GM12878 (cell line): ENCODE measurements at regions not wholly inside any gene's neighbourhood (a gene's known extent, or its start where the extent isn't known, plus 50 kb on each side); places are given as distances from the start of the nearest gene placed in this dataset.

Experiments
- ATAC-seq: fragments of 200-7000 bp; cut with Tn5 transposase; 3 replicates; pipeline ENCODE4 v1.9.1; 2020; ENCODE audit warnings: mild to moderate bottlenecking, moderate library complexity
- BruUV-seq: library from RNA; stranded (reverse); fragments of 400-500 nt; replicated peaks from 2 replicates; lab custom pipeline; 2021; lab: Mats Ljungman, UMichigan
- CTCF ChIA-PET: fragments of 300-600 bp; sonication (Branson Sonifier 250); formaldehyde crosslinking; extraction: SDS; loops from one replicate; lab custom pipeline; 2021; ENCODE audit warnings: inconsistent platforms; lab: Yijun Ruan, JAX
- POLR2A ChIA-PET: fragments of 350-600 bp; formaldehyde crosslinking; extraction: SDS; loops from one replicate; lab custom pipeline; 2021; ENCODE audit warnings: inconsistent platforms; lab: Charles Lee
- RAD21 ChIA-PET: fragments of 300-600 bp; sonication (Branson Sonifier 250); formaldehyde crosslinking; loops from one replicate; lab custom pipeline; 2023; ENCODE audit warnings: antibody characterized with exemption; ENCODE audit not compliant: unreplicated experiment; lab: Charles Lee
- SMC1A ChIA-PET: fragments of 300-600 bp; sonication (Branson Sonifier 250); formaldehyde crosslinking; loops from one replicate; lab custom pipeline; 2023; ENCODE audit not compliant: unreplicated experiment, uncharacterized antibody; lab: Charles Lee
- DNase-seq: peaks from one replicate; pipeline ENCODE4 v3.0.0-alpha.2; 2011; ENCODE audit warnings: low read depth, low spot score
- FAIRE-seq: peaks from 3 replicates; lab custom pipeline; 2011; peaks lifted over from hg19 to GRCh38; lab: Jason Lieb, UNC
- H2AFZ ChIP-seq: 2 replicates; pipeline ENCODE4 v1.6.0; 2011; ENCODE audit warnings: low read depth, low read length, control low read depth; ENCODE audit not compliant: control insufficient read depth
- H3K27ac ChIP-seq: 2 replicates; pipeline ENCODE4 v1.5.1; 2011; ENCODE audit warnings: control low read depth; ENCODE audit not compliant: control insufficient read depth, insufficient read depth
- H3K27me3 ChIP-seq, 2 experiments: replicated peaks in 1 of 2; 2 replicates each; pipeline versions ENCODE4 v1.6.0 to v1.6.1; 2011; ENCODE audit warnings: low read length in 1 of 2; ENCODE audit not compliant: control insufficient read depth in 2 of 2, insufficient read depth in 2 of 2
- H3K36me3 ChIP-seq, 2 experiments: 2 replicates each; pipeline ENCODE4 v1.5.1; 2011; ENCODE audit warnings: low read length in 1 of 2; ENCODE audit not compliant: control insufficient read depth in 2 of 2, insufficient read depth in 2 of 2
- H3K4me1 ChIP-seq: 2 replicates; pipeline ENCODE4 v1.6.1; 2011; ENCODE audit warnings: mild to moderate bottlenecking, low read length, moderate library complexity, mixed read lengths; ENCODE audit not compliant: control insufficient read depth, insufficient read depth
- H3K4me2 ChIP-seq: 2 replicates; pipeline ENCODE4 v1.6.0; 2011; ENCODE audit warnings: control low read depth; ENCODE audit not compliant: control insufficient read depth, insufficient read depth
- H3K4me3 ChIP-seq: fragments of 200-600 bp; sonication (generic); 2 replicates; pipeline ENCODE4 v1.5.1; 2016
- H3K79me2 ChIP-seq: 2 replicates; pipeline ENCODE4 v1.6.0; 2011; ENCODE audit warnings: low read length; ENCODE audit not compliant: control insufficient read depth, insufficient read depth
- H3K9ac ChIP-seq: 2 replicates; pipeline ENCODE4 v1.8.0; 2011; ENCODE audit warnings: low read length, control low read depth, mixed read lengths; ENCODE audit not compliant: control insufficient read depth, insufficient read depth
- H3K9me3 ChIP-seq: replicated peaks from 3 replicates; pipeline ENCODE4 v1.5.1; 2011; ENCODE audit warnings: mild to moderate bottlenecking, low read length; ENCODE audit not compliant: control insufficient read depth, insufficient read depth
- H4K20me1 ChIP-seq: 2 replicates; pipeline ENCODE4 v1.6.0; 2011; ENCODE audit not compliant: control insufficient read depth, insufficient read depth
- CHD2 ChIP-seq: IDR thresholded peaks from 2 replicates; pipeline ENCODE4 v1.6.1; 2011; ENCODE audit warnings: low read depth, low read length, improper control_type of control experiment, borderline replicate concordance
- NFIC ChIP-seq: IDR thresholded peaks from 2 replicates; pipeline ENCODE4 v1.6.1; 2012; ENCODE audit warnings: low read depth, mild to moderate bottlenecking, inconsistent platforms, low read length, moderate library complexity
- PAX8 ChIP-seq: fragments of 450-650 bp; IDR thresholded peaks from 2 replicates; pipeline ENCODE4 v1.6.1; 2017; ENCODE audit warnings: mild to moderate bottlenecking, moderate library complexity
- PML ChIP-seq: IDR thresholded peaks from 2 replicates; pipeline ENCODE4 v1.6.1; 2012; ENCODE audit warnings: low read length, inconsistent platforms
- POLR2AphosphoS5 ChIP-seq: IDR thresholded peaks from 2 replicates; pipeline ENCODE4 v1.6.1; 2011; ENCODE audit warnings: mild to moderate bottlenecking, low read length, inconsistent platforms
- RAD21 ChIP-seq: IDR thresholded peaks from 2 replicates; pipeline ENCODE4 v1.6.1; 2011; ENCODE audit warnings: mild to moderate bottlenecking, low read depth, low read length, moderate library complexity; ENCODE audit not compliant: insufficient read depth
- REST ChIP-seq: IDR thresholded peaks from 2 replicates; pipeline ENCODE4 v1.6.1; 2012; ENCODE audit warnings: mild to moderate bottlenecking, low read depth, low read length
- SMAD5 ChIP-seq: IDR thresholded peaks from 2 replicates; pipeline ENCODE4 v1.6.1; 2016; ENCODE audit warnings: antibody characterized with exemption, low read depth
- SRF ChIP-seq, 2 experiments: IDR thresholded peaks; 2 replicates each; pipeline ENCODE4 v1.6.1; 2011; ENCODE audit warnings: low read depth in 2 of 2, low read length in 2 of 2, mild to moderate bottlenecking in 1 of 2, moderate library complexity in 1 of 2
- STAT3 ChIP-seq: IDR thresholded peaks from 2 replicates; pipeline ENCODE4 v1.6.1; 2011; ENCODE audit warnings: low read depth, low read length, improper control_type of control experiment
- SUPT20H ChIP-seq: IDR thresholded peaks from 2 replicates; pipeline ENCODE4 v1.6.1; 2011; ENCODE audit warnings: low read depth, mild to moderate bottlenecking, low read length, moderate library complexity, borderline replicate concordance; ENCODE audit not compliant: control insufficient read depth
- WGBS: methylation state at CpG from one replicate; pipeline ENCODE4 v1.1.6; 2016; ENCODE audit warnings: low lambda C conversion rate; ENCODE audit not compliant: insufficient replicate concordance, insufficient coverage; ENCODE audit errors: missing lambda C conversion rate; 5-methylcytosine and 5-hydroxymethylcytosine counted together
- in situ Hi-C: fragments of 300-500 bp; cut with MboI; formaldehyde crosslinking; loops from 9 replicates; pipeline ENCODE4 v1.14.3; 2018; ENCODE audit warnings: mixed read lengths
- intact Hi-C: fragments of 100-400 bp; cut with micrococcal nuclease; formaldehyde crosslinking; loops from one replicate; pipeline ENCODE4 v1.14.2; 2022; ENCODE audit not compliant: unreplicated experiment
- TF ChIP-seq, protein P1 (sequence below): IDR thresholded peaks from 2 replicates; pipeline ENCODE4 v1.6.1; 2012; ENCODE audit warnings: low read depth, low read length, improper control_type of control experiment
- TF ChIP-seq, protein P2 (sequence below): fragments of 150-350 bp; IDR thresholded peaks from 2 replicates; pipeline ENCODE4 v1.6.1; 2016; ENCODE audit warnings: low read depth, low read length
- TF ChIP-seq, protein P3 (sequence below): fragments of 450-650 bp; formaldehyde crosslinking; IDR thresholded peaks from 2 replicates; pipeline ENCODE4 v1.4.0; 2022; ENCODE audit warnings: mild to moderate bottlenecking, moderate library complexity

- TF ChIP-seq SRF (IDR thresholded peaks at IDR 0.05; ENCODE audit: low read depth in 2 of 2, low read length in 2 of 2): no peak
- TF ChIP-seq SMAD5: no peak
- no peak for TF ChIP-seq PML
- TF ChIP-seq NFIC: no peak
Measured at GRCh38 chr2:145221516-145221915, 701.6 kb upstream of the ZEB2 start (continued).

DNA sequence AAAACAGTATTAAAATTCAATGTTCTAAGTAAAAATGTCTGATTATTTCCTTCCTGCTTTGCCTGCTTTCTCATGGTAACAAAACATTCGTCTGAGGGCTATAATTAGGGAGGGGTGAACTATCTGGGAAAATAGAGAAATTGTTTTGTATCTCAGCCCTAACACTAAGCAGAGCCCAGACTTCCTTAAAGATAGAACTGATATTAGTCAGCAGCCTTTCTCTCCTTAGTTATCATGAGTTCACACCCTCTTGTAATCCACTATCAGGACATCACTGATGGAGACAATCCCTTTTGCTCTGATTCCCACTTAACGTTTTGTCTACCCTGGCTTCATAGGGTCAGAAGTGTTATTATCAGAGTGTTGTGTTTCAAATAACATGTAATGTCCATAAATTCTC, 701.1 kb upstream of the ZEB2 start:
- H3K9ac ChIP-seq: no peak overlapping the region
- no peaks in the 10 kb centered on the region for H3K79me2 ChIP-seq
- CTCF ChIA-PET: no interaction called here
- no peaks in the 10 kb centered on the region for H3K36me3 ChIP-seq
- RAD21 ChIA-PET: no interaction called here
- H2AFZ ChIP-seq: no peak overlapping the region
- H3K4me3 ChIP-seq: no peak overlapping the region
- in situ Hi-C loops: no loop called here
- no peaks in the 10 kb centered on the region for H3K9me3 ChIP-seq
- H3K27ac ChIP-seq: no peak overlapping the region
- H3K4me2 ChIP-seq: no peak overlapping the region
- TF ChIP-seq, protein P1, sequence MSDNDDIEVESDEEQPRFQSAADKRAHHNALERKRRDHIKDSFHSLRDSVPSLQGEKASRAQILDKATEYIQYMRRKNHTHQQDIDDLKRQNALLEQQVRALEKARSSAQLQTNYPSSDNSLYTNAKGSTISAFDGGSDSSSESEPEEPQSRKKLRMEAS: no peak
- TF ChIP-seq SUPT20H (no peak), STAT3 (no peak), CHD2 (no peak), POLR2AphosphoS5 (no peak), PAX8 (no peak), REST (no peak), RAD21 (no peak)
- TF ChIP-seq, protein P2, sequence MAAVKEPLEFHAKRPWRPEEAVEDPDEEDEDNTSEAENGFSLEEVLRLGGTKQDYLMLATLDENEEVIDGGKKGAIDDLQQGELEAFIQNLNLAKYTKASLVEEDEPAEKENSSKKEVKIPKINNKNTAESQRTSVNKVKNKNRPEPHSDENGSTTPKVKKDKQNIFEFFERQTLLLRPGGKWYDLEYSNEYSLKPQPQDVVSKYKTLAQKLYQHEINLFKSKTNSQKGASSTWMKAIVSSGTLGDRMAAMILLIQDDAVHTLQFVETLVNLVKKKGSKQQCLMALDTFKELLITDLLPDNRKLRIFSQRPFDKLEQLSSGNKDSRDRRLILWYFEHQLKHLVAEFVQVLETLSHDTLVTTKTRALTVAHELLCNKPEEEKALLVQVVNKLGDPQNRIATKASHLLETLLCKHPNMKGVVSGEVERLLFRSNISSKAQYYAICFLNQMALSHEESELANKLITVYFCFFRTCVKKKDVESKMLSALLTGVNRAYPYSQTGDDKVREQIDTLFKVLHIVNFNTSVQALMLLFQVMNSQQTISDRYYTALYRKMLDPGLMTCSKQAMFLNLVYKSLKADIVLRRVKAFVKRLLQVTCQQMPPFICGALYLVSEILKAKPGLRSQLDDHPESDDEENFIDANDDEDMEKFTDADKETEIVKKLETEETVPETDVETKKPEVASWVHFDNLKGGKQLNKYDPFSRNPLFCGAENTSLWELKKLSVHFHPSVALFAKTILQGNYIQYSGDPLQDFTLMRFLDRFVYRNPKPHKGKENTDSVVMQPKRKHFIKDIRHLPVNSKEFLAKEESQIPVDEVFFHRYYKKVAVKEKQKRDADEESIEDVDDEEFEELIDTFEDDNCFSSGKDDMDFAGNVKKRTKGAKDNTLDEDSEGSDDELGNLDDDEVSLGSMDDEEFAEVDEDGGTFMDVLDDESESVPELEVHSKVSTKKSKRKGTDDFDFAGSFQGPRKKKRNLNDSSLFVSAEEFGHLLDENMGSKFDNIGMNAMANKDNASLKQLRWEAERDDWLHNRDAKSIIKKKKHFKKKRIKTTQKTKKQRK: no peak
- TF ChIP-seq, protein P3, sequence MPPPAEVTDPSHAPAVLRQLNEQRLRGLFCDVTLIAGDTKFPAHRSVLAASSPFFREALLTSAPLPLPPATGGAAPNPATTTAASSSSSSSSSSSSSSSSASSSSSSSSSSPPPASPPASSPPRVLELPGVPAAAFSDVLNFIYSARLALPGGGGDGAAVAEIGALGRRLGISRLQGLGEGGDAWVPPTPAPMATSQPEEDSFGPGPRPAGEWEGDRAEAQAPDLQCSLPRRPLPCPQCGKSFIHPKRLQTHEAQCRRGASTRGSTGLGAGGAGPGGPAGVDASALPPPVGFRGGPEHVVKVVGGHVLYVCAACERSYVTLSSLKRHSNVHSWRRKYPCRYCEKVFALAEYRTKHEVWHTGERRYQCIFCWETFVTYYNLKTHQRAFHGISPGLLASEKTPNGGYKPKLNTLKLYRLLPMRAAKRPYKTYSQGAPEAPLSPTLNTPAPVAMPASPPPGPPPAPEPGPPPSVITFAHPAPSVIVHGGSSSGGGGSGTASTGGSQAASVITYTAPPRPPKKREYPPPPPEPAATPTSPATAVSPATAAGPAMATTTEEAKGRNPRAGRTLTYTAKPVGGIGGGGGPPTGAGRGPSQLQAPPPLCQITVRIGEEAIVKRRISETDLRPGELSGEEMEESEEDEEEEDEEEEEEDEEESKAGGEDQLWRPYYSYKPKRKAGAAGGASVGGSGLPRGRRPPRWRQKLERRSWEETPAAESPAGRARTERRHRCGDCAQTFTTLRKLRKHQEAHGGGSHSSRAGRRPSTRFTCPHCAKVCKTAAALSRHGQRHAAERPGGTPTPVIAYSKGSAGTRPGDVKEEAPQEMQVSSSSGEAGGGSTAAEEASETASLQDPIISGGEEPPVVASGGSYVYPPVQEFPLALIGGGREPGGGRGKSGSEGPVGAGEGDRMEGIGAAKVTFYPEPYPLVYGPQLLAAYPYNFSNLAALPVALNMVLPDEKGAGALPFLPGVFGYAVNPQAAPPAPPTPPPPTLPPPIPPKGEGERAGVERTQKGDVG (CRISPR knock-in tag): no peak
- TF ChIP-seq, all 136 proteins: peak for 0
- 0% methylated on average over 2 of the region's 2 CpGs for WGBS
- no TSS peak for BruUV-seq
- Histone ChIP-seq H3K4me1 (no peaks in the 10 kb centered on the region), H3K27me3 (no peaks in the 10 kb centered on the region), H4K20me1 (no peaks in the 10 kb centered on the region)
- FAIRE-seq: no peak
- ATAC-seq: no peak
- POLR2A ChIA-PET: no interaction called here
- intact Hi-C loops: no loop called here
- SMC1A ChIA-PET: no interaction called here
- no peak for DNase-seq
